GM12864 (cell line): ENCODE measurements at regions not wholly inside any gene's neighbourhood (a gene's known extent, or its start where the extent isn't known, plus 50 kb on each side); places are given as distances from the start of the nearest gene placed in this dataset.

ENCODE experiments used
- DNase-seq: peaks from one replicate; pipeline ENCODE4 v3.0.0-alpha.2; 2011; ENCODE audit warnings: low read depth
- H3K4me3 ChIP-seq: 2 replicates; pipeline ENCODE4 v1.5.1; 2011; ENCODE audit warnings: mild to moderate bottlenecking, low read depth, low read length, control low read depth
- CTCF ChIP-seq: IDR thresholded peaks from 2 replicates; pipeline ENCODE4 v1.5.1; 2011; ENCODE audit warnings: low read depth, mild to moderate bottlenecking, moderate library complexity, low read length, control low read depth, inconsistent platforms; ENCODE audit errors: missing control alignments

- TF ChIP-seq CTCF = no peak
- H3K4me3 ChIP-seq = no peak overlapping the region
- DNase-seq = no peak
Observed at GRCh38 chr12:94879542-94879941, 124.0 kb downstream of the NDUFA12 start.

- DNase-seq = peak; percentile 88
- H3K4me3 ChIP-seq = no peak overlapping the region; the same call in 1 of the 2 replicates
- TF ChIP-seq CTCF = peak; percentile 75
Observed at GRCh38 chr12:94875525-94875924, 128.0 kb downstream of the NDUFA12 start.

DNA sequence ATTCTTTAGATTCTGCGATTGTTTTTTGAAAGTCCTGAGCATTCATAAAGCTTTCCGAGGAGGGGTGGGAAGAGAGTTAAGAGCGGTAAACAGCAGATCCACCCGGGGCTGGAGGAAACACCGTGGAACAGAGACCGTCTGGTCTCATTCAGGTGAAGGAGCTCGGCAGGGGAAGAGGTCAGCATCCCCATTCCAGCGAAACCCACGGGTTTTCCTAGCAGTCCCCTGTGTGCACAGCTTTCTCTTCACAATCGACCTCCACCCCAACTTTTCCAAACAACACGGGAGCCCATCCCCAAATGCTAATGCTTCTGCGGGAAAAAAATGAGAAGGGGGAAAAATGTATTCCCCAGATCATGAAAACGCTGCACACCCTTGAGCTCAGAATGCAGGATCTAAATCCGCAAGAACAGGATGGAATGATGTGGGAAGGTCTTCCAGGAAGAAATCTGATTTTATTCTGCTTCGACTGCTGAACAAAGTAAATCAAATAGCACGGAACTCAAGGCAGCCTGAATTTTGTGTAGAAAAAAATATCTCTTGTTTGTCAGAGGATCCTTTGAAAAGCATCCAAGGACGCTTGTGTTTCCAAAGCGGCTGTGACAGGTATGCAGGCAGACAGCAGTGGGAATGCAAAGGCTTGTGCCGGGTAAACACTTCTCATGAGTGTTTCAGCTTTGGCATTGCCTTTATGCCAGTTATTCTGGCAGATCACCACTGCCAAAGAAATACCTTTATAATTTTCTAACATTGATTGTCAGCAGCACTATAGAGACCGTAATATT, 128.8 kb downstream of the NDUFA12 start:
- peak overlapping the region; percentile 93 for H3K4me3 ChIP-seq
- TF ChIP-seq CTCF = no peak
- DNase-seq = no peak

GRCh38 chr12:94873734-94874517, 129.6 kb downstream of the NDUFA12 start:
- peak overlapping the region; percentile 93 for H3K4me3 ChIP-seq
- no peak for DNase-seq
- TF ChIP-seq CTCF = no peak

- H3K4me3 ChIP-seq = peak overlapping the region; percentile 93
- DNase-seq = no peak
- TF ChIP-seq CTCF = no peak
Observed at GRCh38 chr12:94872971-94873733, 130.3 kb downstream of the NDUFA12 start.

DNA sequence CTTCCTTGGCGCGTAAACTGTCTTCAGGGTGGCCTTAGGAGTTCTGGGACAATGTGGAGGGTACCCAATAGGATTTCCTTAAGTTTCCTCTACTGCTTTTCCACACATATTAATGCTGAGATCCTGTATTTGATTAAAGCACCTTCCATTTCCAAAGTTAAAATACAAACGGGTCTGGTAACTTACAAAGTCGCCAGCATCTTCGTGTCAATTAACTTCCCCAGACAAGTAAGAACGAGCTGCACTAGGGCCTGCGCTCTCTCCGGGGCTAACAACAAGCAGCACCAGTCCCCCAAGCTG, 130.9 kb downstream of the NDUFA12 start:
- no peak for DNase-seq
- H3K4me3 ChIP-seq = peak overlapping the region; percentile 93
- no peak for TF ChIP-seq CTCF
